ENCODE measurements at regions not wholly inside any gene's neighbourhood (a gene's known extent, or its start where the extent isn't known, plus 50 kb on each side); places are given as distances from the start of the nearest gene placed in this dataset.

GRCh38 chr22:48669986-48670716 lies 1157.5 kb downstream of the BRD1 start:
- no peak for DNase-seq (ENCODE audit: low read depth in 4 of 4, low spot score in 3 of 4)

GRCh38 chr22:48669226-48669625 lies 1158.4 kb downstream of the BRD1 start:
- no peak for DNase-seq (ENCODE audit: low read depth in 4 of 4, low spot score in 3 of 4)

GRCh38 chr22:48667289-48667688 lies 1160.4 kb downstream of the BRD1 start:
- no peak for DNase-seq (ENCODE audit: low read depth in 4 of 4, low spot score in 3 of 4)

DNA sequence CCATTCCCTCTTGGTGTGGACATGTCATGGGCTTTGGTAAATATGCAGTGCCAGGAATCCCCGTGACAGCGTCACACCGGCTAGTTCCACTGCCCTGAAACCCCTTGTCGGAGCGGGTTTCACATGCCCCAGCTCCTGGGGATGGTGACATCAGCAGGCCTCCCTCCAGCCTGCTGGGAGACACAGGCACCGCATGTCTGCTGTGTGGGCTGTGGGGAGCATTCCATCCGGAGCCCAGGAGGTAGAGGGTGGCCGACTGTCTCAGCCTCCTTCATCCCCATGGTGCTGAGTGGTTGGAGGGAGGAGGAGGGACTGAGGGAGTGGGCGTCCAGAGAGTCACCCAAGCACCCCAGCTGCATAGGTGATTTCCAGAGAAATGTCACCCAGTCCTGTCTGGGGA lies 1161.1 kb downstream of the BRD1 start:
- DNase-seq (ENCODE audit: low read depth in 4 of 4, low spot score in 3 of 4): no peak

DNA sequence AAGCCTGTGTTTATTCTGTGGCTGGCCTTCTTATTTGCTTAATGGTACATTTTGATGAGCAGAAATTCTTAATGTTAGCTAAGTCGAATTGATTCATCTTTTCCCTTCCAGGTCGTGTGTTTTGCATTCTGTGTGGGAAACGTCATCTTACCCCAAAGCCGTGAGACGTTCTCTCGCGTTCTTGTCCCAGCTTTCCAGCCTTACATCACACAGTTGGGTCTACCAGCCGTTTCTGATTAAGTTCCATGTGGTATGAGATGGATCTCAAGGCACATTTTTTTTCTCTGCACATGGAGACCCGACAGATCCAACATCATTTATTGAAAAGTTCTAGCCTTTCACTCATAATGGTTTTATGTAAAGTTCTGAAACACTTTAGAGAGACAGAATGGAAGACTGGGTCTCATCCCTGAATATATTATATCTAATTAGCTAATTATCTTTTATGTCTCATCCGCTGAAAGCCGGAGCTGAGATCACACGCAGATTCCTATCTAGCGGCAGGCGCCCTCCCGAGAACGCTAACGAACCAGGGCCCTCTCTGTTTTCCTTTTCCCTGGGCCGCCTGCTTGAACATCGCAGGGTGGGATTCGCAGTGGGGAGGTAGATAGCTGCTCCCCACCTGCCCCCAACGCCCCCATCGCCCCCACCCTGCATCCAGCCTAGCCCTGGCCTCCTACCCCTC lies 1162.2 kb downstream of the BRD1 start:
- no peak for DNase-seq (ENCODE audit: low read depth in 4 of 4, low spot score in 3 of 4)

DNA sequence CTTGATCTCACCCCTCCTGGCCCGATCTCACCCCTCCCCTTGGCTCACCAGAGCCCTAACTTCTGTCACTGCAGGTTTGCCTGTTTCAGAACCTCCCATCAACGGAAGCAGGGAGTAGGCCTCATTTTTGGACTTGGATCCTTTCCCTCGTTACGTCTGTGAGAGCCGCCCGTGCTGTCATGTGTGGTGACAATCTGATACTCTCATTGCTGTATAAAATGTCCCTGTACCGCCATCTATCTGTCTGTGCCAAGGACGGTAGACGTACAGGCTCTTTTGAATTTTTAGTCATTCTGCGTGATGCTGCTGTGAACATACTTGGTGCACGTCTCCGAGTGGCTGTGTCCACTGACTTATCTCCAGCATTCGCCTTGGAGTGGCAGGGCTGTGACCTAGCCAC lies 1163.1 kb downstream of the BRD1 start:
- no peak for DNase-seq (ENCODE audit: low read depth in 4 of 4, low spot score in 3 of 4)

GRCh38 chr22:48663297-48663696 lies 1164.4 kb downstream of the BRD1 start:
- no peak for DNase-seq (ENCODE audit: low read depth in 4 of 4, low spot score in 3 of 4)

GRCh38 chr22:48662476-48663135 lies 1165.1 kb downstream of the BRD1 start:
- DNase-seq (ENCODE audit: low read depth in 4 of 4, low spot score in 3 of 4): no peak

GRCh38 chr22:48661984-48662383 lies 1165.7 kb downstream of the BRD1 start:
- DNase-seq (ENCODE audit: low read depth in 4 of 4, low spot score in 3 of 4): no peak

GRCh38 chr22:48660790-48661740 lies 1166.6 kb downstream of the BRD1 start:
- DNase-seq (ENCODE audit: low read depth in 4 of 4, low spot score in 3 of 4): no peak

GRCh38 chr22:48660104-48660789 lies 1167.4 kb downstream of the BRD1 start:
- DNase-seq (ENCODE audit: low read depth in 4 of 4, low spot score in 3 of 4): no peak

GRCh38 chr22:48659404-48659996 lies 1168.2 kb downstream of the BRD1 start:
- no peak for DNase-seq (ENCODE audit: low read depth in 4 of 4, low spot score in 3 of 4)

GRCh38 chr22:48658871-48659270 lies 1168.8 kb downstream of the BRD1 start:
- no peak for DNase-seq (ENCODE audit: low read depth in 4 of 4, low spot score in 3 of 4)

GRCh38 chr22:48658246-48658645 lies 1169.4 kb downstream of the BRD1 start:
- DNase-seq (ENCODE audit: low read depth in 4 of 4, low spot score in 3 of 4): no peak

- DNase-seq (ENCODE audit: low read depth in 4 of 4, low spot score in 3 of 4): no peak
Measured at GRCh38 chr22:48654492-48654891, 1173.2 kb downstream of the BRD1 start.

- DNase-seq (ENCODE audit: low read depth in 4 of 4, low spot score in 3 of 4): no peak
Measured at GRCh38 chr22:48653929-48654328, 1173.7 kb downstream of the BRD1 start.

- no peak for DNase-seq (ENCODE audit: low read depth in 4 of 4, low spot score in 3 of 4)
Measured at GRCh38 chr22:48653306-48653705, 1174.4 kb downstream of the BRD1 start.

GRCh38 chr22:48652796-48653195 lies 1174.9 kb downstream of the BRD1 start:
- no peak for DNase-seq (ENCODE audit: low read depth in 4 of 4, low spot score in 3 of 4)

DNA sequence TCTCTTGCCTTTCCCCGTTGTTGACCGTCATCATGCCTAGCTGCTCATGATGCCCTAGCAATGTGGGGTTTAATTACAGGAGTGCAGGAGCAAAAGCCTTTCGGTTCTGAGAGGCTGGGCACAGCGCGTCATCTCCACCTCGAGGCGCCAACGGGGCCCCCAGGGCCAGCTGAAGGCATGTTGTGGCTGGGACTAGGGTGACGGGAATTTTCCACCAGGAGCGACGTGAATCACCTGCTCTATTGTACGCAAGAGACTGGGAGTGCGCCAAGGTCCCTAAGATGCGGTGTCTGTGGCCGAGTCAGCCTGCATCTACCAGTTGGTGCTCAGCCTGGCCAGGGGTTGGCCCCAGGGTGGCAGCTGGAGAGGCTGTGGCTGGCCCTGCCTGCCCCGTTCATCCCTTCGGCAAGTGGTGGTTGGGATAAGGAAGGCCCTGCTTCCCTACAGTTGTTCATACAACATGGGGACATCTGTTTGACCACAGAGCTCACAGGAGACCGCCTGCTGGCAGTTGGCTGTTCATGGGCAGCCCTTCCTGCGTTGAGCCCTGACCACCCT lies 1175.6 kb downstream of the BRD1 start:
- no peak for DNase-seq (ENCODE audit: low read depth in 4 of 4, low spot score in 3 of 4)
